Ramos (cell line): ENCODE measurements at regions not wholly inside any gene's neighbourhood (a gene's known extent, or its start where the extent isn't known, plus 50 kb on each side); places are given as distances from the start of the nearest gene placed in this dataset.

ENCODE experiments used
- in situ Hi-C: fragments of 300-500 bp; cut with MboI; formaldehyde crosslinking; loops from one replicate; pipeline ENCODE4 v1.14.3; 2022; ENCODE audit warnings: low sequenced_read_pairs; ENCODE audit not compliant: unreplicated experiment

- in situ Hi-C loops = no loop called here
These were observed 425.2 kb upstream of the CNTNAP2 start for GRCh38 chr7:145691377-145691914.

DNA sequence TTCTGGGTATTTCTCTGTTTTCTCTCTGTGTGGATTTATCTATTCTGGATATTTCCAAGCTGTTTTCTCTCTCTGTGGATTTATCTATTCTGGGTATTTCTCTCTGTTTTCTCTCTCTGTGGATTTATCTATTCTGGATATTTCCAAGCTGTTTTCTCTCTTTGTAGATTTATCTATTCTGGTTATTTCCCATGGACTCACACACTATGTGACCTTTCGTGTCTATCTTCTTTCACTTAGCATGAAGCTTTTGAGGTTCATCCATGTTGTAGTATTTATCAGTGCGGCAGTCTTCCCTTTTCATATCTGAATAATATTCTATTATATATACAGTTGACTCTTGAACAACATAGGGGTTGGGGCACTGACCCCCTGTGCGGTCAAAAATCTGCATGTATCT lies 435.0 kb upstream of the CNTNAP2 start:
- in situ Hi-C loops = no loop called here

GRCh38 chr7:145681159-145681558 lies 435.4 kb upstream of the CNTNAP2 start:
- in situ Hi-C loops = no loop called here

GRCh38 chr7:145665499-145666258 lies 450.9 kb upstream of the CNTNAP2 start:
- in situ Hi-C loops = no loop called here

DNA sequence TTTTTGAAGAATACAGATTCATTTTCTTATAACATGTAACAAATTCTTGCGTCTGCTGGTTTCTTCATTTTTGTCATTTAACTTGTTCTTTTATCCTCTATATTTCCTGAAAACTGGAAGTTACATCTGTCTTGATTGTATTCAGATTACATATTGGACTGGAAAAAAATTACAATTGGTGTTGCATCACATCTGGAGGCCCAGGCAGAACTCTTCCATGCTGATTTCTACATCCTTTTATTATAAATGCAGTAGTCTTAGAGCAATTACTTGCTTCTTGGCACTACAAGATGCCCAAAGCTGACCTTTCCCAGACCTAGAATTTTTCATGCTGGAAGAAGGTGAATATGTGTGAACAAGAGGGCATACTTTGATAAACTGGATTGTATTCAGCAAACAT lies 460.9 kb upstream of the CNTNAP2 start:
- in situ Hi-C loops = no loop called here

DNA sequence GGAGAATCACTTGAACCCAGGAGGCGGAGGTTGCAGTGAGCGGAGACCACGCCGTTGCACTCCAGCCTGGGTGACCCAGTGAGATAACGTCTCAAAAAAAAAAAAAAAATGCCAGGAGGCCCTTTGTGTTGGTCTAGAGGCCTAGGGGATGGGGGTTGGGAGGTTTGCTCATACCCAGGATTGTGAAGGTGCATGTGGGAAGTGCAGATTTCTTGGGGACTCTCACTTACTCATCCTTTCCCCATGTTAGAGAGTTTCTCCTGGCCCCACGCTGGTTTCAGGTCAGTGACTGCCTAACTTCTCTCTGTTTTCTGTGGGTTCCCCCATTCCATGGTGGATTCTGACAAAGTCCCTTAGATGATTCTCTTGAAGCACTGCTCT lies 471.5 kb upstream of the CNTNAP2 start:
- in situ Hi-C loops = no loop called here

DNA sequence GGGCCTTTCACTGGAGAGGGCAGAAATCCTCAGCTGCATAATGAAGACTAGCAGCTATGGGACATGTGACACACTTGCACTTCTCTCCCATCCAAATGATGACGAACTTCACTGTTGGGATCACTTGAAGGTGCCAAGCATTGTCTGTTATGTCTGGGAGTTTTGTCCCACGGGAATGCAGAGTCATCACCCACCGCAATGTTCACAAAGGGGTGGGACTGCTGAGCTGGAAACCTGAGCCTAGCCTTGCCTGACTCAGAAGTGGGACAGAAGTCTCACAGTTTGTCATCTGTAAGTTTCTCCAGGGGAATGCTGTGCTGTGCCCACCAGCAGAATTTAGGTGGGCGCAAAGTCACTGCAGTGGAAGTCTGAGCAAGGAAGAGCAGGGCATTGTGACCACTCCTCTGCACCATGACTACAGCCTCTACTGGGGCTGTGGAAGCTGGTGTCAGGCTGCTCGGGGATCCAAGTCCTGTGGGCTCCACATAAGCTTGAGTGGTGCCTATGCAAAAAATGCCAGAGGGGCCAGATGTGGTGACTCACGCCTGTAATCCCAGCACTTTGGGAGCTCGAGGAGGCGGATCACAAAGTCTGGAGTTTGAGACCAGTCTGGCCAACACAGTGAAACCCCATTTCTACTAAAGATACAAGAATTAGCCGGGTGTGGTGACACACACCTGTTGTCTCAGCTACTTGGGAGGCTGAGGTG lies 472.0 kb upstream of the CNTNAP2 start:
- in situ Hi-C loops = no loop called here

- in situ Hi-C loops = no loop called here
These were observed 472.6 kb upstream of the CNTNAP2 start for GRCh38 chr7:145643981-145644380.

DNA sequence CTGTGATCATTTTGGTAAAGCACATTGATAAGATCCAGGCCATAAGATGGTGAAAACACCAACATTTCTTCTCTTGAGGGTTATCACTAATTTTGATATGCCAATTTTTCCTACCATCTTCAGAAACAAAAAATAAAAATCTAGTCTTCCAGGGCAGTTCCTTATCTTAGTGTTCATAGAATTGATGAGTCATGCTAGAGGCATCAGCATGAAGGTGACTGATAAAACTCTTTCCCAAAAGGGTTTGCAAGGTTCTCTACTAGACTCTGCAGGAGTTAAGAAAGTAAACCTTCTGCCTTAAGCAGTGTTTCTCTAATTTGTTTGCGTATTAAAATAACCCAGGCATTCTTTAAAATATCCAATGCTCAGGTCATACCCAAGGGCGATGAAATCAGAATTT lies 483.1 kb upstream of the CNTNAP2 start:
- in situ Hi-C loops = no loop called here

DNA sequence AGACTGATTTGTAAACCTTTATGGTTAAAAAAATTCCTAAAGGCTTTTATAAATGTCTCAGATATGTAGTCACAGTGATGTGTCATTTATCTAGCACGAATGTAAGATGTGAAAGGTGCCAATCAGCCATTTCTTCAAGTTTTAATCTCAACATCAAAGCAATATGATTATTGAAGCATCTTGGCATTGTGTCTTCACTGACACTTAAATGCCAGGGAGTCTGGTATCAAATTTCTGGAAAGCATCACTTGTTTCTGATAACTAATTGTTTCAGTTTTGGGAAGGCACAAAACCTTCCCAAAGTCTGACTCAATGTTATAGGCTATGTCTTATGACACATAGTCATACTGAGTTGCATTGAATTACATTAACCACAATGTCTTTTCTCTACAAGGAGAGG lies 492.0 kb upstream of the CNTNAP2 start:
- in situ Hi-C loops = no loop called here

GRCh38 chr7:145605963-145606362 lies 510.6 kb upstream of the CNTNAP2 start:
- in situ Hi-C loops = no loop called here

- in situ Hi-C loops = no loop called here
These were observed 517.2 kb upstream of the CNTNAP2 start for GRCh38 chr7:145599376-145599775.

DNA sequence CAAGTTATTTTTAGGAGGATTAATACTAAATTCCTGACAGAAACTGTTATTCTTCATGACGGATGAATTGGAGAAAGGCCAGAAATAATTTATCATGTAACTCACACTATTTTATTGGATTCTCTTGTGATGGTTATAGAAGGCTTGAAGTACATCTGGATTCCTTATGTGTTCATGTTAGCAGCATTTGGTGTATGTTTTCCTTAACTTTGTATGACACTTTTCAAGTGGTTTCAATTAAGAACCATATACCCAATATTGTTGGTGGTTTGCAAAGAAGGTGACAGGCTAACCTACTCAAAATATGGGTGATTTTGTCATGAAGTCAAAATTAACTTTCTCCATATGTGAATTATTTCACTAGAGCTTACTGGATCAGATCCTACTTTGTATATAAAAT lies 532.2 kb upstream of the CNTNAP2 start:
- in situ Hi-C loops = no loop called here

- in situ Hi-C loops = no loop called here
These were observed 533.8 kb upstream of the CNTNAP2 start for GRCh38 chr7:145582742-145583303.

DNA sequence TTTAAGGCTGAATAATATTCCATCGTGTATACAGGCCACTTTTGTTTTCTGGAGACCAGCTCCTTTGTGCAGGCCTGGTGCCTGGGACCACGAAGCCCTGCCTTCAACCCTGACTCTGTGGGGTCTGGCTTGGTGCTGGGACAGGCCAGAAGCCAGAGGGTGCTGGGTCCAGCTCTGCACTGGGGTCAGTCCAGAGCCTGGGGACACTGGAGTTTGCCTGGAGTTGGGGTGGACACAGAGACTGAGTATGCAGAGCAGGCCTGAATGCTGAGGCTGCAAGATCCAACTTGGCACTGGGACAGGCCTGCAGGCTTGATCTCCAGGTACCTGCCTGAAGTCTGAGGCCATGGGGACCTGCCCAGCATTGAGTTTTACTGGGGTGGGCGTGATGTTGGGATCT lies 558.8 kb upstream of the CNTNAP2 start:
- in situ Hi-C loops = no loop called here

- in situ Hi-C loops = no loop called here
These were observed 573.4 kb upstream of the CNTNAP2 start for GRCh38 chr7:145543242-145543641.

DNA sequence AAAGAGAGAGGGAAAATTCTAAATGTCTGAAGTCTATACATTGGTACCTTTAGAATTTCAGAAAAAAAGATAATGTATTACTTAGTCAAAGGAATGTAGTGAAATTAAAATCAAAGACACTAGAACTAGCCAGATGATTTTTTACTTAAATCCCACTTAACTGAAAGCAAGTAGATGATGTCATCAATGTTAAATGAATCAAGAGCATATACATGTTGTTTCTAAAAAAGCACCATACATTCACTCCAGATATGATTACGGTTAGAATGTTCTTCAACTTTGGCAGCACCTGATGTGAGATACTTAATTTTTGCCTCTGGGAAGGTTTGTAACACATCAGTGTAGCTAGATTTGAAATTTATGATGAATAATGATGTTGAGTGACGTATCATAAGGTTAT lies 576.7 kb upstream of the CNTNAP2 start:
- in situ Hi-C loops = no loop called here

DNA sequence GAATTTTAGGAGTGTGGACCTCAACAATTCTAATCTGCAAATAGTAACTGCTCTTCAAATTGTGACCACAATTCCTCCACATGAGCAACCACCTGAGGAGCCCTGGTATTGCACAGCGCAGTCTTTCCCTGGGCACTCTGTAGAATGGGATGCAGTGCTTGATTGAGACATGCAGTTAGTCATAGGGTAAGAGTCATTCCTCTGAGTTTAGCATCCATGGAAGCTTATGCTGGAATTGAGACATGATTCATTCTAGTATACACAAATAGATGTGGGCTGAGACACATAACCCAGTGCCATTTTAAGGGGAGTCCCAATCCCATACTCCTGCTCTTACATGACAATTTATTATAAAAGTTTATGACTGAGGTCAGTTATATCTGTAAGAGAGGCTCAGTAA lies 582.3 kb upstream of the CNTNAP2 start:
- in situ Hi-C loops = no loop called here

GRCh38 chr7:145520284-145520683 lies 596.3 kb upstream of the CNTNAP2 start:
- in situ Hi-C loops = no loop called here

DNA sequence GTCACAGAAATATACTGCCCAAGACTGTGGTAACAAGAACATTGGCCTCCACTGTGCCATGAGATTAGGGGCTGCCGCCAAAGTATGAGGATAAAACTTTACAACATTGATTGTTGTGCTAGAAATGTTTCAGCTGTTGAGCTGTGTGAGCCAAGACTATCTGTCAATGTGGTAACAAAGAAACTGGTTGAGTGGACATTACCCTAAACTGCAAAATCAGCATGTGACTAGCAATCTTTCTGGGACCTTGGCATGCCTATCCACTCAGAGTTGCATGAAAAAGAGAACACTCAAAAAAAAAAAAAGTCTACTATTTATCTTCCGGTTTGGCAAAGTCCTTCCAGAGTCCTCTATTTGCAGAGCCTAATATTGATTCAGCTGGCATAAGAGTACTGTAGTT lies 605.6 kb upstream of the CNTNAP2 start:
- in situ Hi-C loops = no loop called here

GRCh38 chr7:145497911-145498525 lies 618.6 kb upstream of the CNTNAP2 start:
- in situ Hi-C loops = no loop called here
